ENCODE measurements at regions not wholly inside any gene's neighbourhood (a gene's known extent, or its start where the extent isn't known, plus 50 kb on each side); places are given as distances from the start of the nearest gene placed in this dataset.

- TF ChIP-seq EZH2 (IDR thresholded peaks at IDR 0.05) (no peak), POLR2AphosphoS5 (IDR thresholded peaks at IDR 0.05; ENCODE audit: borderline replicate concordance, low read depth, low read length) (no peak)
Measured at GRCh38 chr4:62210486-62210885, 1010.4 kb downstream of the ADGRL3 start.

All from SK-N-MC (cell line).